Natural killer cell (primary cell): ENCODE measurements at regions not wholly inside any gene's neighbourhood (a gene's known extent, or its start where the extent isn't known, plus 50 kb on each side); places are given as distances from the start of the nearest gene placed in this dataset.

Experiments used
- ATAC-seq, 3 donors: fragments of 150-1000 bp in 2 of 3; fragments of 200-7000 bp in 1 of 3; cut with Tn5 transposase; 1 replicate in 1 of 3; 2 replicates in 2 of 3; pipeline ENCODE4 v1.10.0; 2021; ENCODE audit warnings: mild to moderate bottlenecking in 2 of 3, moderate library complexity in 2 of 3
- DNase-seq, 2 donors: peaks; one replicate each; pipeline versions ENCODE4 v3.0.0 to v3.0.0-alpha.2; 2013 to 2021; ENCODE audit warnings: mixed read lengths in 1 of 2
- H3K27ac ChIP-seq: one replicate; pipeline ENCODE4 v1.5.1; 2013; ENCODE audit warnings: mild to moderate bottlenecking, low read length
- H3K27me3 ChIP-seq: one replicate; pipeline ENCODE4 v1.6.1; 2013; ENCODE audit warnings: low read length; ENCODE audit not compliant: control insufficient read depth, insufficient read depth
- H3K36me3 ChIP-seq: one replicate; pipeline ENCODE4 v1.6.1; 2013; ENCODE audit warnings: low read length; ENCODE audit not compliant: control insufficient read depth, insufficient read depth
- H3K4me1 ChIP-seq: one replicate; pipeline ENCODE4 v1.6.1; 2013; ENCODE audit warnings: low read length; ENCODE audit not compliant: control insufficient read depth, insufficient read depth
- H3K4me3 ChIP-seq: one replicate; pipeline ENCODE4 v1.5.1; 2013; ENCODE audit warnings: low read length
- H3K9me3 ChIP-seq: one replicate; pipeline ENCODE4 v1.6.1; 2013; ENCODE audit warnings: low read length; ENCODE audit not compliant: control insufficient read depth, insufficient read depth
- H3K27ac Mint-ChIP-seq, 2 donors: one replicate each; pipeline ENCODE4 v1.8.0; 2022; ENCODE audit warnings: mild to moderate bottlenecking in 2 of 2, mixed read lengths in 2 of 2, moderate library complexity in 1 of 2
- H3K27me3 Mint-ChIP-seq, 2 donors: one replicate each; pipeline ENCODE4 v1.8.0; 2022; ENCODE audit warnings: low read depth in 2 of 2, mixed read lengths in 2 of 2
- H3K36me3 Mint-ChIP-seq: one replicate; pipeline ENCODE4 v1.8.0; 2022; ENCODE audit warnings: mixed read lengths
- H3K4me1 Mint-ChIP-seq, 2 donors: one replicate each; pipeline ENCODE4 v1.8.0; 2022; ENCODE audit warnings: mixed read lengths in 2 of 2
- H3K4me3 Mint-ChIP-seq: one replicate; pipeline ENCODE4 v1.8.0; 2022; ENCODE audit warnings: mild to moderate bottlenecking, moderate library complexity, mixed read lengths
- H3K9me3 Mint-ChIP-seq, 2 donors: one replicate each; pipeline ENCODE4 v1.8.0; 2022; ENCODE audit warnings: mixed read lengths in 2 of 2
- CTCF ChIP-seq: fragments of 200-600 bp; IDR thresholded peaks from one replicate; pipeline ENCODE4 v1.8.0; 2022; ENCODE audit warnings: antibody characterized with exemption
- WGBS: methylation state at CpG from one replicate; pipeline ENCODE4 v1.1.7; 2013; ENCODE audit warnings: missing lambda C conversion rate; ENCODE audit not compliant: insufficient coverage; 5-methylcytosine and 5-hydroxymethylcytosine counted together
- intact Hi-C: fragments of 100-400 bp; cut with micrococcal nuclease; formaldehyde crosslinking; loops from one replicate; pipeline ENCODE4 v1.14.2; 2022

- no peak overlapping the region for H3K4me3 ChIP-seq
- no peaks in the 10 kb centered on the region for H3K27me3 ChIP-seq
- H3K4me3 Mint-ChIP-seq, result no peak overlapping the region
- no peaks in the 10 kb centered on the region for H3K27me3 Mint-ChIP-seq
- TF ChIP-seq CTCF, result no peak
- ATAC-seq (no peak), DNase-seq (no peak)
- no peaks in the 10 kb centered on the region for H3K36me3 ChIP-seq
- H3K27ac ChIP-seq, result no peak overlapping the region
- H3K4me1 ChIP-seq, result no peaks in the 10 kb centered on the region
- intact Hi-C loops, result no loop called here
- no peak overlapping the region for H3K27ac Mint-ChIP-seq
- no peaks in the 10 kb centered on the region for H3K9me3 ChIP-seq
- 95% methylated on average over 1 of the region's 1 CpG for WGBS
- no peaks in the 10 kb centered on the region for H3K4me1 Mint-ChIP-seq
- peaks cover 4 to 11% of the 10 kb centered on the region in 2 donors for H3K9me3 Mint-ChIP-seq
- H3K36me3 Mint-ChIP-seq, result no peaks in the 10 kb centered on the region
Measured at GRCh38 chr6:94769197-94769596, 808.1 kb upstream of the MANEA start.

GRCh38 chr6:94751641-94752329, 825.5 kb upstream of the MANEA start:
- peaks cover 7% of the 10 kb centered on the region for H3K36me3 Mint-ChIP-seq
- ATAC-seq, result no peak
- intact Hi-C loops, result no loop called here
- Histone ChIP-seq H3K9me3 (no peaks in the 10 kb centered on the region), H3K36me3 (no peaks in the 10 kb centered on the region), H3K27me3 (no peaks in the 10 kb centered on the region), H3K27ac (no peak overlapping the region), H3K4me1 (no peaks in the 10 kb centered on the region), H3K4me3 (no peak overlapping the region)
- WGBS, result 77% methylated on average over 2 of the region's 3 CpGs
- H3K9me3 Mint-ChIP-seq, result peaks cover 10 to 13% of the 10 kb centered on the region in 2 donors
- no peak for TF ChIP-seq CTCF
- no peaks in the 10 kb centered on the region for H3K4me1 Mint-ChIP-seq
- H3K27ac Mint-ChIP-seq, result no peak overlapping the region
- no peak overlapping the region for H3K4me3 Mint-ChIP-seq
- DNase-seq, result no peak
- no peaks in the 10 kb centered on the region for H3K27me3 Mint-ChIP-seq

GRCh38 chr6:94736236-94736635, 841.1 kb upstream of the MANEA start:
- Histone ChIP-seq H3K36me3 (no peaks in the 10 kb centered on the region), H3K27me3 (no peaks in the 10 kb centered on the region), H3K4me1 (no peaks in the 10 kb centered on the region), H3K4me3 (no peak overlapping the region), H3K9me3 (peaks cover 5% of the 10 kb centered on the region), H3K27ac (no peak overlapping the region)
- intact Hi-C loops, result no loop called here
- H3K27me3 Mint-ChIP-seq, result no peaks in the 10 kb centered on the region
- ATAC-seq (no peak), DNase-seq (no peak)
- H3K4me3 Mint-ChIP-seq, result no peak overlapping the region
- TF ChIP-seq CTCF, result no peak
- no peaks in the 10 kb centered on the region for H3K4me1 Mint-ChIP-seq
- WGBS, result 89% methylated on average over 2 of the region's 2 CpGs
- no peak overlapping the region for H3K27ac Mint-ChIP-seq
- peaks cover 21% of the 10 kb centered on the region for H3K36me3 Mint-ChIP-seq
- H3K9me3 Mint-ChIP-seq, result peaks cover 10 to 30% of the 10 kb centered on the region in 2 donors

- ATAC-seq (no peak), DNase-seq (no peak)
- H3K9me3 ChIP-seq, result peaks cover 5% of the 10 kb centered on the region
- H3K27me3 ChIP-seq, result no peaks in the 10 kb centered on the region
- H3K36me3 Mint-ChIP-seq, result peaks cover 21% of the 10 kb centered on the region
- intact Hi-C loops, result no loop called here
- peaks cover 10 to 26% of the 10 kb centered on the region in 2 donors for H3K9me3 Mint-ChIP-seq
- no peak overlapping the region for H3K4me3 Mint-ChIP-seq
- no peak overlapping the region for H3K27ac Mint-ChIP-seq
- no peak overlapping the region for H3K27ac ChIP-seq
- TF ChIP-seq CTCF, result no peak
- H3K36me3 ChIP-seq, result no peaks in the 10 kb centered on the region
- H3K4me1 Mint-ChIP-seq, result no peaks in the 10 kb centered on the region
- 78% methylated on average over 7 of the region's 7 CpGs for WGBS
- no peak overlapping the region for H3K4me3 ChIP-seq
- H3K4me1 ChIP-seq, result no peaks in the 10 kb centered on the region
- no peaks in the 10 kb centered on the region for H3K27me3 Mint-ChIP-seq
Measured at GRCh38 chr6:94735270-94735669, 842.1 kb upstream of the MANEA start.
